ENCODE measurements at regions not wholly inside any gene's neighbourhood (a gene's known extent, or its start where the extent isn't known, plus 50 kb on each side); places are given as distances from the start of the nearest gene placed in this dataset.

- POLR2A ChIA-PET (ENCODE audit: partially characterized antibody), result no interaction called here
- Histone ChIP-seq H3K4ac (replicated peaks; ENCODE audit: insufficient read length, low read depth, low read length) (no peak overlapping the region), H2BK12ac (ENCODE audit: low read depth, low read length) (no peak overlapping the region), H3K36me3 (ENCODE audit: control insufficient read depth in 2 of 4, insufficient read depth in 4 of 4, low read length in 3 of 4) (no peaks in the 10 kb centered on the region), H4K91ac (replicated peaks; ENCODE audit: insufficient read length, low read length) (no peak overlapping the region), H3K27ac (ENCODE audit: low read depth, low read length) (no peak overlapping the region), H2BK120ac (replicated peaks; ENCODE audit: low read depth, low read length) (no peak overlapping the region), H4K5ac (ENCODE audit: insufficient read length, low read depth, low read length) (no peak overlapping the region), H2AFZ (ENCODE audit: low read length) (no peak overlapping the region), H3K9me3 (ENCODE audit: insufficient read depth in 2 of 2, low read depth in 1 of 2, low read length in 1 of 2) (peaks cover 0 to 3% of the 10 kb centered on the region in 2 experiments; a peak in 2 of 4 replicates), H3K79me2 (ENCODE audit: control insufficient read depth in 1 of 2, insufficient read depth in 2 of 2, low read length in 2 of 2) (no peaks in the 10 kb centered on the region; a peak in 1 of 4 replicates), H3K56ac (replicated peaks; ENCODE audit: insufficient read length, low read depth, low read length) (no peak overlapping the region), H3K4me2 (ENCODE audit: insufficient read depth in 1 of 2, low read depth in 2 of 2, low read length in 2 of 2) (no peak overlapping the region), H3K18ac (ENCODE audit: extremely low read depth, low read length) (no peak overlapping the region), H3K4me3 (ENCODE audit: extremely low read depth in 1 of 4, insufficient read depth in 2 of 4, low read depth in 3 of 4, low read length in 4 of 4) (no peak overlapping the region), H3K79me1 (ENCODE audit: low read depth, low read length) (no peaks in the 10 kb centered on the region), H4K20me1 (replicated peaks in 1 of 2; ENCODE audit: control insufficient read depth in 1 of 2, insufficient read depth in 2 of 2, low read length in 2 of 2) (peaks cover 0 to 2% of the 10 kb centered on the region in 2 experiments), H2BK20ac (ENCODE audit: low read length) (no peak overlapping the region), H3K14ac (ENCODE audit: insufficient read length) (no peak overlapping the region), H2BK15ac (ENCODE audit: low read length) (no peak overlapping the region), H3K9ac (replicated peaks in 1 of 4; ENCODE audit: extremely low read depth in 1 of 4, low read depth in 3 of 4, low read length in 3 of 4) (no peak overlapping the region), H3K27me3 (replicated peaks in 1 of 4; ENCODE audit: control insufficient read depth in 3 of 4, extremely low read depth in 1 of 4, insufficient read depth in 3 of 4, low read length in 3 of 4) (no peaks in the 10 kb centered on the region), H3K23ac (ENCODE audit: insufficient read length) (no peak overlapping the region), H3K23me2 (ENCODE audit: low read depth, low read length) (no peaks in the 10 kb centered on the region), H2AK5ac (ENCODE audit: low read depth, low read length) (no peak overlapping the region), H3K4me1 (replicated peaks in 1 of 4; ENCODE audit: control insufficient read depth in 3 of 4, insufficient read depth in 4 of 4, low read length in 3 of 4) (no peaks in the 10 kb centered on the region), H2BK5ac (ENCODE audit: low read depth, low read length) (no peak overlapping the region), H4K8ac (ENCODE audit: extremely low read depth, insufficient read depth, low read length) (no peak overlapping the region)
- DNase-seq (ENCODE audit: low read depth in 1 of 2, low spot score in 2 of 2), result no peak
- no peak for FAIRE-seq
- 87% methylated on average over 14 of the region's 14 CpGs; no CpG with 5 or more reads in 1 of the 2 experiments for WGBS, 2 experiments (ENCODE audit: extremely low coverage in 1 of 2, insufficient coverage in 1 of 2, insufficient read length in 1 of 2, insufficient replicate concordance in 2 of 2, low coverage in 1 of 2, low lambda C conversion rate in 2 of 2, missing lambda C conversion rate in 1 of 2)
- CTCF ChIA-PET (ENCODE audit: partially characterized antibody), result interaction anchor here (0.7 to 1.6 kb wide), 6 partner anchors 11 to 323 kb away, joined by 3 to 11 read pairs (median 3); no protein-coding TSS in a partner anchor
- TF ChIP-seq E2F6 (IDR thresholded peaks at IDR 0.05), result no peak
- no peak for TF ChIP-seq RAD21 (IDR thresholded peaks at IDR 0.05 in 1 of 2, conservative IDR thresholded peaks at IDR 0.05 in 1 of 2; ENCODE audit: low read depth in 2 of 2, low read length in 2 of 2)
- TF ChIP-seq MAX (IDR thresholded peaks at IDR 0.05), result no peak
- no peak for TF ChIP-seq CTBP2 (IDR thresholded peaks at IDR 0.05; ENCODE audit: borderline replicate concordance, insufficient read depth, insufficient read length, low read length)
- TF ChIP-seq SP1 (IDR thresholded peaks at IDR 0.05; ENCODE audit: low read depth, low read length), result no peak
- TF ChIP-seq BACH1 (IDR thresholded peaks at IDR 0.05; ENCODE audit: low read length), result no peak
- TF ChIP-seq POLR2A (IDR thresholded peaks at IDR 0.05; ENCODE audit: control extremely low read depth in 1 of 2, low read depth in 2 of 2, low read length in 2 of 2), result no peak
- no peak for TF ChIP-seq KDM4A (IDR thresholded peaks at IDR 0.05; ENCODE audit: low read depth, low read length, severe bottlenecking)
- no peak for TF ChIP-seq RFX5 (IDR thresholded peaks at IDR 0.05; ENCODE audit: borderline replicate concordance, low read depth, low read length)
- TF ChIP-seq ATF3 (IDR thresholded peaks at IDR 0.05; ENCODE audit: insufficient read depth, low read depth, low read length), result no peak
- no peak for TF ChIP-seq GTF2F1 (IDR thresholded peaks at IDR 0.05; ENCODE audit: borderline replicate concordance, low read depth, low read length)
Observed at GRCh38 chr5:133744051-133744959, 132.0 kb upstream of the FSTL4 start.
